NCI-H69 (cell line): ENCODE measurements at regions not wholly inside any gene's neighbourhood (a gene's known extent, or its start where the extent isn't known, plus 50 kb on each side); places are given as distances from the start of the nearest gene placed in this dataset.

Experiments
- DNase-seq: peaks from one replicate; lab custom pipeline; 2025; lab: John Stamatoyannopoulos, UW

DNA sequence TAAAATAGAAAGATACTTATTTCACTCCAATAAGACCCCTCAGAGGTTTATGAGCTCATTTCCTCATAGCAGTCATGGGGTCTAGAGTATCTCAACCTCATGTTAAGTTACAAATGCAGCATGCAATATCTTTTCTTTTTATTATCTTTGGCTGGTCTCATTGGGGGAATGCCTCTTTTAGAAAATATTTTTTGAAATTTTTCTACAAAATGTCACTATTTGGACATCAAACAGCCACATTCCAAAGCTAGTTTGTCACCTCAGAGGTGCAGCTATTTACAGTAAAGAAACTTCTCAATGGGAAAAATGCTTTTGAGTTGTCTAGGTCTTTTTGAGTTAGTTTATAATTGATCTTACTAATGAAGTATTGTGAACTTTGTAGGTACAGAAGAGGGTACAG is 370.7 kb upstream of the LRATD1 start:
- DNase-seq: no peak

DNA sequence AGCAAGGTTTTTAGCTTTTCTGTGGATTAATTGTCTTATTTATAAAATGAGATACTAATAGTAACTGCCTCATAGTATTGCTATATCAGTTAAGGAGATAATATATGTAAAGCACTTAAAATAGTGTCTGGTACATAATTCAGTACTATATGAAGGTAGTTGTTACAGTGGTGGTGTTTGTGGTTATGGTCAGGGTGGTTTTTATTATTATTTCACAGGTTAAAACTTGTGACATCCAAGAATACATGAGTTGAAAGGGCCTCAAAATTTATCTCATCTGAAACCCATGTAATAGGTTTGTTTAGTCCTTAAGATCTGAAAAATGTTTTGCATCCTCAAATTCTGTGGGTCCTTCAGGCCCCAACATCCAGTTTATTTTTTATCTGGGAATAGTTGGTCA is 369.5 kb upstream of the LRATD1 start:
- no peak for DNase-seq

DNA sequence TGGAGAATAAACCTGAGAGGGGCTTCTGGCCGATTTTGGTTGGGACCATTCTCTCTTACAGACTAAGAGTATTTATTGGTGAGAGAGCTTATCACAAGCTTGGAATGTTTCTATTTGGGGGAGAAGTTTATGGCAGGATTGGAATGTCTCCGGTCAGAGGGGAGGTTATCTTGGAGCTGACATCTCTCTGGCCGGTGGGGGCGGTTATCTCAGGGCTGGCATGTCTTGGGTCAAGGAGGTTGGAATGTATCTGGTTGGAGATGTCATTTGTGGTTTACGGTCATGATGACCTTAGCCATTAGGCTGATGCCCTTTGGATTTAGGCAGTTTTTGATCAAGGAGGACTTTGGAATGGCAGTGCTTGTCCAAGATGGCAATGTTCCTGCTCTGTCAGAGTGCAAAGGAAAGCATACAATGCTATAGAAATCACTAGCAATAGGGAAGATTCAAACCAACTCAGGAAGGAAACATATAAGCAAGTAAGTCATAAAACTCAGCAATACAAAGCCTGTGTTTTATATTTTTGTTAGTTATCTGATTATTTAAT is 362.4 kb upstream of the LRATD1 start:
- no peak for DNase-seq

DNA sequence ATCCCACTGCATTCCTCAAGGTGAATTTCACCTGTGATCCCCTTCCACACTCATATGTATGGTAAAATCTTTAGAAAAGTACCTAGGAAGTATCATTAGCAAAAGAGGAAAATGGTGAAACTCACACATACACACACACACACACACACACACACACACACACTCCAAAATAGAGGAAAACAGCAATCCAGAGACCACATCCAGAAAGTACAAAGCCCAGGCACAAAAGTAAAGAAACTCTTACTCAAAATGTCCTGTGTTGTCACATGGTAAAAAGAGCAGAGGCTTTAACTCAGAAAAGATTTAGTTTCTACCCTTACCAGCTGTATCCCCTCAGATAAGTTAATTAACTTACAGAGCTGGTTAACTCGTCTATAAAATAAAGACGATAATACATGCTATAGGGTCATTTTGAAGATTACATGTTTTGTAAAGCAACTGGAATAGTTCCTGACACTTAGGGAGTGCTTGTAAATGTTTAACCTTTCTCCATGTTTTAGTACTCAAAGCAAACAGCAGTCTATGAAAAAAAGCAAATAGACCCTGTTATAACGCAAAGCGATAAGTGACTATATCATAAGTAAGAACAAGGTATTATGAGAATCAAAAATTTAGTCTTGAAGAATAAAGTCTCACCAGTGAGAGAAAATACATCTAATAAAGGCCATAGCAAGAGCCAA is 360.0 kb upstream of the LRATD1 start:
- DNase-seq: no peak

DNA sequence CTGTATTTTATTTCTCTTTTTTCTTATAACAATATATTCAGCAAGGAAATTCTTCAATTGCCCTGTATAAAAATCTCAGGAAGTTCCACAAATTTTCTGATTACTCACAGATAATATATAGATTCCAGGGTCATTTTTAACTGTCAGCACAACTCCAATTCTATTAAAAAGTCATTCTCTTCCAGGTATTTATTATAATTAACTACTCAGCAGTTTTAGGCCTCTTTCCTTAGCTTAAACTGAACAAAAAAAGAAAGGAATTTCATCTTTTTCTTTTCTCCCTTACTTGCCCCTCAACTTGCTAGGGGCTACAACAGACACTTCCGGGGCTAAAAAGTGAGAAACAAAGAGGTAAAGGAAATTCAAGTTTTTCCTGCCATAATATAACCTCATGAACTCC is 358.9 kb upstream of the LRATD1 start:
- DNase-seq: no peak

DNA sequence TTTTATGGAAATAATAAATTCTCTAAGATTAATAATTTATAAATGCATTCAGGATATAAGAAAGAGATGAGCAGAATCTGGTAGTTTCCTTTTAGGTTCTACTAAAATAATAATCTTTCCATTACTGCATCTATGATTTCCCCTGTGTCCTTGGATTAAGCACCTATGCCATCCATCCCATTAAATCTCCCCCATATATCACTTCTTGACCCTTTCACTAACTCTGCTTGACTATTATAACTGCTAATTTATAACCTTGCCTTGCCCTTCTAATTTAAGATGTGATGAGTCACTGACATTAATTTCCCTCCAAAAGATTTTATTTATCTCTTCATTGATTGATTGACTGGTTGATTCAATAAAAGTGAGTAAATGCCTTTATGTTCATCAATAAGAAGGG is 348.3 kb upstream of the LRATD1 start:
- no peak for DNase-seq

DNA sequence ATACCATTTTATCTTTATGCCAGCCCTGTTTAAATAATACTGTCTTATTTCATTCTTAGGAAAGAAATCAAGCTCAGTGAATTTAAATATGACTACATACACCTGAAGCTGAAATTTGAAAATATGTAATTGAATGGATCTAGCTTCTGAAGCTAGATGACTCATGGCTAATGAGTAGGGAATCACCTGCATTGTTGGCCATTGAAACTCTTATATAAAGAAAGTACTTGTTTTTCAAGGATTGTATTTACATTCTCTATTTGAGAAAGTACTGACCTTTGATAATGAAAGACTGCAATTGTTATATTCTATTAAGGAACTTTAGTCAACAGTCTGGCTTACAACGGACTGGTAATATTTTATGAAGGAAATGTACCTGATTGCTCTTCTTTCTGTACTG is 346.7 kb upstream of the LRATD1 start:
- peak; percentile 12 for DNase-seq

DNA sequence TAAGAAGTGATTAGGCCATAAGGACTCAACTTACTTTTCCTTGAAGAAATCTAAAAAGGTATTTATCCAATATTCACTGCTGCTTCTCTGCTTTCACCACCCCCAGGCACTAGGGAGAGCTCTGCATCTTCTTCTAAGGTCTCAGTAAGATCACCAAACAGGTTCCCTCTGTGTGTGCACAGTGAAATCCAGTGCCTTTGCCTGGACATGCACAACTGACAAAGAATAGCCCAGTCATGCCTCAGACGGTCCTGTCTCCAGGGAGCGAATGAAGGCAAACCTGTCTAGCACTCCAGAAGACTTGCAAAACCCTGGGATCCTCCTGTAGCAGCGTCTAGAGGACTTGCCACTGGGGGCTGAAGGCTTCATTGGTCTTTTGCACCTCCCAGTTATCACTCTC is 344.5 kb upstream of the LRATD1 start:
- peak; percentile 64 for DNase-seq

DNA sequence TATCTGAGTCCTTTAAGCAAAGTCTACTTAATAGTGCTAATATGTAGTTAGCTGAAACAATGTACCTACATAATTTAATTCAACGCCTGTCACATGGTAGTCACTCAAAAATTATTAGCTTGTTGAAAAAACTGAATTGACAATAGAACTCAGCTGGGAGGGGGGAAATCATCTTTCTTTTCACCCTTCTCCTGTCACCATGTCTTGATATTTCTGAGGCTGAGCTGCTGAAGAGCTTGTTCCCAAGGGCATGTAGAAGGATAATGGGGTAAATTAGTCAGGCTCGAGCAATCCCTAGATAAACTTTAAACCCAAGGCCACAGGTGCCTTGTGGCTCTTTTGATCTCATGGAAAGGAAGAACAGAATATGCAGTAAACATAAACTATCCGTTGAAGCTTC is 339.6 kb upstream of the LRATD1 start:
- DNase-seq: no peak

DNA sequence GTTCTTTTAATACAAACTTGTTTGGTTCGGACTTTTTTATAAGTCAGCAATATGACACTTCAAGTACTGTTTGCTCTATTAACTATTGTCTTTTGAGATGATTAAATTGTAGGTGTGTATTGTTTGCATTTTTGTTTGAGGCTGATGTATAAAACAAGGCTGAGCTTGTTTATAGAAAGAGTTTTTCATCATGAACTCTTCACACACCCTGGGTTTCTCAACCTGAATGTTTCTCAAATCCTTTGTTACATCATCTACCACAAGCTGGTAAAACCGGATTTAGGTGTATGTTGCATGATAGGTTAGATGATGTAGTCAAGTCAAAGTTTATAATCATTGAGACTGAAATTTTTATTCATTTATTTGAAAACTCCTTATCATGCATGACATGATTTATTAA is 335.2 kb upstream of the LRATD1 start:
- no peak for DNase-seq

DNA sequence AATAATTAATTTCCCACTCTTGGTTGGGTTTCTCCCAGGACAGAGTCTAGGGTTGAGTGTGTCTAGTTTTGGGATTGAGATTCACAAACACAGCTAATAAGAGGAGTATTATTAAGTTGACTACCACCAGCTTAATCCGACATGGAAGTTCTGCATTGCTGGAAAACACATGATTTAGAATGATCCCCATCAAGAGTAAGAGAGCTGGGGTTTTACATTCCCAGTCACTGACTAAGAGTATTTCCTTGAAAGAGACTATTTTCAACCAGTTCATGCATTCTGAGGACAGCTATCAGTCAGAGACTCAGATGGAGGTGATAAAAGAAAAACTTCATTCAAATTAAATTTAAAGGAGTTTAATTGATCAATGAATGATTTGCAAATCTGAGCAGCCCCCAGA is 334.6 kb upstream of the LRATD1 start:
- no peak for DNase-seq

DNA sequence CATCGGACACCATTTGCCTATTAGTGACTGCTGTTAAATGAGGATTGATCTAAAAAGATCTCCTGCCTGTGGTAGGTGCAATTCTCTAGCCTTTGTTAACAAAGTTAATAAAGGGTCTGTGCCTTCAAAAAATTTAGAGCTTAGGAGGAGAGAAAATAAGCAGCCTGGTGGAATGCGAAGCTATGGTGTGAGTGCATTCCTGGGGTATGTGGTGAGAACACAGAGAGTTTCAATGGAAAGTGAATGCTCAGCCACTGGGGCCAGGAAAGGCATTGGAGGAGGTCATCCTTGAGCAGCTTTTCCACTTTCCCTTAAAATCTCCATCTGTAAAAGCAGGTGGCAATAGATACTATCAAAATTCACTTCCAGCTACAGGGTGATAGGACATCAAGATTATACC is 331.2 kb upstream of the LRATD1 start:
- DNase-seq: no peak

DNA sequence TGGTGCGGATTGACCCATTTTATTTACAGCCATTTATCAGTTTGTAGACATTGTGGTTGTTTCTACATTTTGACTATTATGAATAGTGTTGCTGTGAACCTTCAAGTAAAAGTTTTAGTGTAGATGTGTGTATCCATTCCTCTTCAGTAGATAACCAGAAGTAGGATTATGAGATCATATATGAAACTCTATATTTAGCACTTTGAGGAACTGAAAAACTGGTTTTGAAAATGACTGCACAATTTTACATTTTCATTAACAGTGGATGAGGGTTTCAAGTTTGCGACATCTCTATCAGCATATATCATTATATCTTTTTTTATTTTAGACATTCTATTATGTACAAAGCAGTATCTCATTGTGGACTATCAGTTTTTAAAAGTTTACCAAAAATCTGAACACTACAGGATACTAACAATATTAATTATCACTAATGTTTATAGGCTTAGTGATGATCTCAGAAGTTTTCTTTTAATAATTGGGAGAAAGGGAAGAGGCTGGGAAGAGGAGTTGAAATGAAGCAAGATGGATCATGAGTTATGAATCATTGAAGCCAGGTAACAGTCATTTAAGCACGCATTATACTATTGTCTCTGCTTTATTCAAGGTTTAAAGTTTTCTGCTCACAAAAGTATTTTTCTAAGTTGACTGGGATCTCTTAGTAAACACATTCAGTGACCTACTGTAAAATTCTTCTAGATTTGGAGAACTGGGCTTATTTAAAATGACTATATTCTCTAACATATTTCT is 329.0 kb upstream of the LRATD1 start:
- no peak for DNase-seq

DNA sequence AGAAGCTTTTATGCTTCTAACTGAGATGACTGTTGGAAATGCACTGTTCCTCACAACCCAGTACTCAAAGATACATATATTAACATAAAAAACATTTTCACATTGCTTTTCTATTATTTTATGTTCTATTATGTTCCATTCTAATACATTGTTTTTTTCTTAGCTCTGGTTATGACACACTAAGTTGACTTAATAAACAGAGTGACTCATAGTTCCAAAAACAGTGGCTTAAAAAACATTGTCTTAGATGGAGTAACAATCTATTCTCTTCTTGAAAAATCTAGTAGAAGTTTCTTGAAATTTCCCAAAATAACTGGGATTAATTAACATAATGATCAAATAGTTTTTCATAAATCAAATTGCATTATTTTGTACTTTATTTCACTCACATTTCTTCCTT is 328.2 kb upstream of the LRATD1 start:
- DNase-seq: no peak

DNA sequence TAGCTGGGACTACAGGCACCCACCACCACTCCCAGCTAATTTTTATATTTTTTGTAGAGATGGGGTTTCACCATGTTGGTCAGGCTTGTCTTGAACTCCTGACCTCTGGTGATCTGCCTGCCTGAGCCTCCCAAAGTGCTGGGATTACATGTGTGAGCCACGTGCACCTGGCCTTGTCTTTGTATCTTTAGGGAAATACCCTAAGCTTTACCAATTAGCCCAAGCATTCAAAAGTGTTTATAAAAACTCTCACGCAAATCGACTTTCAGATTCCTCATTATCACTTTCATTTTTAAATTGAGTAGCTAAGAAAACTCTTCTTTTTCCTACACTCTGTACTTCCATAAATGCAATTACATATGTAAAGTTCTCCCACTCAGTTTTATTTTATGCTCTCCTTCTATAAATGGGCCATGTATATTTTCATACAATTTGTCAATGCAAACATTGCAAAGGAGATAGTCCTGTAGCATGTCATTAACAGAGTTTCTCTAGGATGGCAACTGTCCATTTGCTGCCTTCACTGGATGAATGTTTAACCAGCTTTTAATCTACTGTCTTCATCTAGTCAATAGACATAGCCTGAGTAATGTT is 326.2 kb upstream of the LRATD1 start:
- DNase-seq: no peak

DNA sequence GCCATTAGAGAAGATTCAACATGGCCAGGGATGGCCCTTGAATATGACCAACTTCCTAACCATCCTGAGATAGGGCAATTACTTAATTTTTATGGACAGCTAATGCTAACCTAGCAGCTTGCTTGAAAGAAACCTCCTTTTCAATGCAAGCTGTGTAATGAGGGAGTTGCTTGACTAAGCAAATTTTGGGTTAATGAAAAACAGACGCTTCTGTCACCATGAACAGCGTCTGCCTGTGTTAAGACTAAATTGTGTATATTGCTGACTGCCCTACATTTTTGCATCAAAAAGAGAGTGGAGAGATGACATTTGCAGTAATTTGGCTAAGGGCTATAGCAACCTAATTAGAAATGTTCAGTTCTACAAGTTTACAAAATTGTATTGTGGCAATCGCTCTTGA is 319.2 kb upstream of the LRATD1 start:
- no peak for DNase-seq

DNA sequence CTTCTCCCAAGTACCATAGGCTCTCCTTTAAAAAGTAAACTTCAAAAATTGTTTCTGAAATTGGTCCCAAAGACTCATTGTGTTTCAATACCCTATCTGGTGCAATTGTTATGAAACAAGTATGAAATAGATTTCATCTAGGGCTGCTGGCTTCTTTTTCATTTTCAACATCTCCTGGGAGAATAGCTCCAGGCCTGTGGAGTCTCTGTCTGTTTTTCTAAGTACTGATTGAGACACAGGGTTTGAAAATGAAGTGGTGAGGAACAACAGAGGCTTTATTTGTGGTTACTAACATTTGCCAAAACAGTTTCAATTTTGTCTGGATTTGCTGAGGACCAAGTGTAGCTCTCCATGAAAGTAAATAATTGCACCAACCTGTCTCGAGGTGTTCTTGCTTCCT is 315.9 kb upstream of the LRATD1 start:
- DNase-seq: no peak

DNA sequence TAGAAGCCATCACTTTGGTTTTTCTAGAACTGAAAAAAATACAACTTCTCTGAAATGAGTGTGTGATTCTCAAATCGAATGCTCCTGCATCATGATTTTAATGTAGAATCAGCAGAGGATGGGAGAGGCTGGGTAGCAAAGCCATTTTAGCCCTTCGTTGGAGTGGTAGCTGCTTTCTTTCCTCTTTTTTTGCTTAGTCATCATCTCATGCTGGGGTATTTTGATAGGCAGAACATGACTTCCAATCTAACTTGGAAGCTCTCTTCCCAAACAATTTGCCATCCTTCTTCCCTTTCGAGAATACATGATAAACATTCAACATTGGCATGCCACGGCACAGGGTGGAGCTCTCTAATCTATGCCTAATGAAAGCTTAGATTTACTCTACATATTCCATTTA is 311.2 kb upstream of the LRATD1 start:
- no peak for DNase-seq

DNA sequence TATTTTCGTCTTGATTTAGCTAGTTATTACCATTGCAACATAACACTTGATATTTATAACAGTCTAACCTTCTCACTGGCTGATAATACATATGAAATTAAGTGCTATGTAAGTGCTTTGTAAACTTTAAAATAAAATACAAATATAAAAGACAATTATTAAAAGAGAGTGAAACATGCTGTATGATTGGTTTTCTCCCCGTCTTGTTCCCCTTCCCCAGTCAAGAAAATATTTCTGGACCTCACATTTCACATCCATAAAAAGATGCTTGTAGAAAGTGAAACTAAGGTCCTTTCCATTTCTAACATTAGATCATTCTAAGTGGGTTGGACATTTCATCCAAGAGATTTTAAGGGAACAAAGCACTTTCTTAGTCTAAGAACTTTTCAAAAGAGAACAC is 310.2 kb upstream of the LRATD1 start:
- no peak for DNase-seq

DNA sequence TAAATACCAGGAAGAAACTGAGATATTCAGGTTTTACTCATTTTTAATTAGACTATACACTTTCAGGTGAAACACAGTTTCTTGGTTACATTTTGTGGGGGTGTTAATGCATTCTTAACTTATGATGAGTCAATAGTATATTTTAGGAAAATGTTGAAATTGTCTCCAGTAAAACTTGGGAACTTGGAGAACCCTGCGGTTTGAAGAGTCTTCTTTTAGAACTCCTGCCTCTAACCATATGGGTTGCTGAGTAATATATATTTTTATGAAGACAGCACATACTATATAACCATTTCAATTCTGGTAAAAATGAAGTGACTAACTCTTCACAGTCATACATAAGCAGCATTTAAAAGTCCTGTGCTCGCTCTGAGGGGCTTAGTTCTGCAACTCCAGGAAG is 308.2 kb upstream of the LRATD1 start:
- DNase-seq: no peak

DNA sequence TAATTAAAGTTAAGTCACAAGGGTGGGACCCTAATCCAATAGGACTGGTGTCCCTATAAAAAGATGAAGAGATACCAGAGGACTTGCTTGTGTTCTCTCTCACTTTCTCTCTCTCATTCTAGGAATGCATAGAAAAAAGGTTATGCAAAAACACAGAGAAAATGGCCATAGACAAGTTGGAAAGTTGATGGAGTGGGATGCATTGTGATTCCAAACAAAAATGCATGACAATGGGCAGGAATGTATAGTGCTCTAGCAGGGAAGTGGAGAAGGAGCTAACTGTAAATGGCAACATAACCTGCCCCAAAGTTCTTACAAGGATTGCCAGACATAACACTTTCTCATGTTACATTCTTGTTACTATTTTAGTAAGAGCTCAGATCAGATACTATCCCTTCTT is 301.6 kb upstream of the LRATD1 start:
- DNase-seq: no peak

DNA sequence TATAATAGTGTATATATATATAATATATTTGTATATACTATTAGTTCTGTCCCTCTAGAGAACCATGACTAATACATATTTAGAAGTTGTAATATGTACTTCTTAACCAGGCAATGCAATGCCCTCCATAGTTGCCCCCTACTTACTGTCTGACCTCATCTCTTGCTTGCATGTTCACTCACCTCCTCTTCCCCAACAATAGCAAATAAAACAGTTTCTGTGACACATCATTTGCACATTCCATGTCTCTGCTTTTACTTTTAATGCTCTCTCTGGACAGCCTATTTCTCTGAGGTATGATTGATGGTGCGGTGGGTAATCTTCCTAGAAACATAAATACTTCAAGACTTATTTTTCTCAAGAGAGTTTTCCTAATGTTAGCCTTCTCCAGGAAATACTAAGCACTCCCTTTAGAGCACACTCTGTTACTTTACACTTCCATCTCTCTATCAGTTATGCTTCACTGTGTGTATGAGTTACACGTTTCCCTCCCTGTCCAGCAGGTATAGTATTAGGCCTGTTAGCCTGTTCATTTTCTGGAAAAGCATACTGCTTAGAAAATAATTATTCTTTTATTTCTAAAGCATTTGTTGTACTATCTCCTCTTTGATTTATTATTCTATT is 295.6 kb upstream of the LRATD1 start:
- DNase-seq: no peak

DNA sequence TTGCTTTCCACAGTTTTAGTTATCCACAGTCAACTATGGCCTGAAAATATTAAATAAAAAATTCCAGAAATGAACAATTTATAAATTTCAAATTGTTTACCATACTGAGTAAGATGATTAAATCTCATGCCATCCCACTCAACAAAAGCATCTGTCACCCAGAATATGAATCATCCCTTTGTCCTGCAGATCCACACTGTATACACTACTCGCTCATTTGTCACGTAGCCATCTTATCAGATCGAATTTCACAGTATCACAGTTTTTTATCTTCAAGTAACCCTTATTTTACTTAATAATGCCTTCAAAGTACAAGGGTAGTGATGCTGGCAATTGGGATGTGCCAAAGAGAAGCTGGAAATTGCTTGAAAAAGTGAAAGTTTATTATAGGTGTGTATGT is 291.8 kb upstream of the LRATD1 start:
- DNase-seq: peak; percentile 10
